ENCODE measurements at regions not wholly inside any gene's neighbourhood (a gene's known extent, or its start where the extent isn't known, plus 50 kb on each side); places are given as distances from the start of the nearest gene placed in this dataset.

DNA sequence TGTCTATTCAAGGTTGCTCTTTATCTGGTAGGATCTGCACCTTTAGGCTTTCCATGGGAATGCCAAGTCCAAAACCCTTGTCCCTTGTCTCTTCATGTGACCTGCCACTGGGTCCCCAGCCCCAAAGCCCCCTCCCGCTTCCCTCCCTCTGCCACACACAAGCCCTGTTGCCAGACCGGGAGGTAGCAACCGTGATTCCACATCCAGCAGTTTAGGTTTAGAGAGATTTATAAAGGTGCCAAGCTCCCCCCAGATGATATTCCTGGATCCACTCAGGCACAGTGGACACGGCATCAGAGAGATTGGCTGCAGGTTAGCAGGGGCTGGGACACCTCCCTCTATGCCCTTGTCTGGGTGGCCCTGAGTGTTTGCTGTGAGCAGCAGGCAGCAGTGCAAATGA, 504.7 kb downstream of the CCDC171 start:
- no peaks in the 10 kb centered on the region for H3K27me3 ChIP-seq (ENCODE audit: control insufficient read depth, insufficient read depth, low read length)
- DNase-seq (ENCODE audit: low read depth, low spot score) (no peak), ATAC-seq (no peak)
- H3K9me3 ChIP-seq (ENCODE audit: control insufficient read depth, insufficient read depth, low read depth, low read length): no peaks in the 10 kb centered on the region
- H3K27ac ChIP-seq (ENCODE audit: low read length): no peak overlapping the region
- no peaks in the 10 kb centered on the region for H3K36me3 ChIP-seq (ENCODE audit: control insufficient read depth, insufficient read depth, low read length)
- H3K4me1 ChIP-seq (ENCODE audit: control insufficient read depth, insufficient read depth, low read length): no peaks in the 10 kb centered on the region
- POLR2A ChIA-PET: no interaction called here
- CTCF ChIA-PET: no interaction called here
- intact Hi-C loops (cut with micrococcal nuclease; ENCODE audit: unreplicated experiment): no loop called here
- in situ Hi-C loops (cut with HindIII; ENCODE audit: low pct_unique_long_range_greater_than_20kb, low sequenced_read_pairs): no loop called here
- no peak overlapping the region for H3K4me3 ChIP-seq (ENCODE audit: low read depth in 2 of 2, low read length in 2 of 2)
- no TSS peak for BruUV-seq (replicated peaks)
- no peak for TF ChIP-seq POLR2AphosphoS5 (IDR thresholded peaks at IDR 0.05; ENCODE audit: low read depth, low read length)
- TF ChIP-seq, protein P1, sequence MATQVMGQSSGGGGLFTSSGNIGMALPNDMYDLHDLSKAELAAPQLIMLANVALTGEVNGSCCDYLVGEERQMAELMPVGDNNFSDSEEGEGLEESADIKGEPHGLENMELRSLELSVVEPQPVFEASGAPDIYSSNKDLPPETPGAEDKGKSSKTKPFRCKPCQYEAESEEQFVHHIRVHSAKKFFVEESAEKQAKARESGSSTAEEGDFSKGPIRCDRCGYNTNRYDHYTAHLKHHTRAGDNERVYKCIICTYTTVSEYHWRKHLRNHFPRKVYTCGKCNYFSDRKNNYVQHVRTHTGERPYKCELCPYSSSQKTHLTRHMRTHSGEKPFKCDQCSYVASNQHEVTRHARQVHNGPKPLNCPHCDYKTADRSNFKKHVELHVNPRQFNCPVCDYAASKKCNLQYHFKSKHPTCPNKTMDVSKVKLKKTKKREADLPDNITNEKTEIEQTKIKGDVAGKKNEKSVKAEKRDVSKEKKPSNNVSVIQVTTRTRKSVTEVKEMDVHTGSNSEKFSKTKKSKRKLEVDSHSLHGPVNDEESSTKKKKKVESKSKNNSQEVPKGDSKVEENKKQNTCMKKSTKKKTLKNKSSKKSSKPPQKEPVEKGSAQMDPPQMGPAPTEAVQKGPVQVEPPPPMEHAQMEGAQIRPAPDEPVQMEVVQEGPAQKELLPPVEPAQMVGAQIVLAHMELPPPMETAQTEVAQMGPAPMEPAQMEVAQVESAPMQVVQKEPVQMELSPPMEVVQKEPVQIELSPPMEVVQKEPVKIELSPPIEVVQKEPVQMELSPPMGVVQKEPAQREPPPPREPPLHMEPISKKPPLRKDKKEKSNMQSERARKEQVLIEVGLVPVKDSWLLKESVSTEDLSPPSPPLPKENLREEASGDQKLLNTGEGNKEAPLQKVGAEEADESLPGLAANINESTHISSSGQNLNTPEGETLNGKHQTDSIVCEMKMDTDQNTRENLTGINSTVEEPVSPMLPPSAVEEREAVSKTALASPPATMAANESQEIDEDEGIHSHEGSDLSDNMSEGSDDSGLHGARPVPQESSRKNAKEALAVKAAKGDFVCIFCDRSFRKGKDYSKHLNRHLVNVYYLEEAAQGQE (IDR thresholded peaks at IDR 0.05; ENCODE audit: insufficient read depth in 1 of 2, low read depth in 2 of 2, low read length in 1 of 2): no peak
- TF ChIP-seq CTCF (IDR thresholded peaks at IDR 0.05): no peak
- TF ChIP-seq TCF7L2 (IDR thresholded peaks at IDR 0.05; ENCODE audit: low read depth, low read length): no peak
- no peak for TF ChIP-seq SIN3A (IDR thresholded peaks at IDR 0.05; ENCODE audit: borderline replicate concordance, insufficient read depth, low read depth, low read length)

DNA sequence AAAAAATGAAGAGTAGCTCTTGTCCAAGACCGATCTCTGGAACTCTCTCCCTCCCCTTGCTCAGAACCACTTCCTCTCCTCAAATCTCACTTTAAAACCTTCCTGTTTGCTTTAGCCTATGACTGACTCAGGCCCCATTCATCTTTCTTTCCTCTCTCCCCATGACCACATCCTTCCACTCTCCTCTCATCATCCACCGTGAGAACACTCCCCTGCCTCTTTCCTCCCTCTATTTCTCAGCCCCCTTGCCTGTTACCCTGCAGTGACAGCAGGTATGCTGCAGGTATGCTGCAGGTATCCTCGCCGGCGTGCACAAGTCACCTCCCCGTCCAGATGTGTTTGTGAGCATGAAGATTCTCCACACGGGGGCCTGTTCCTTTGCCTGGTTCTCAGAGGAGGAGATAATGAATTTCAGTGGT, 505.3 kb downstream of the CCDC171 start:
- TF ChIP-seq, protein P1 (IDR thresholded peaks at IDR 0.05; ENCODE audit: insufficient read depth in 1 of 2, low read depth in 2 of 2, low read length in 1 of 2): no peak
- TF ChIP-seq POLR2AphosphoS5 (IDR thresholded peaks at IDR 0.05; ENCODE audit: low read depth, low read length) (no peak), CTCF (IDR thresholded peaks at IDR 0.05) (no peak), SIN3A (IDR thresholded peaks at IDR 0.05; ENCODE audit: borderline replicate concordance, insufficient read depth, low read depth, low read length) (no peak)
- CTCF ChIA-PET: no interaction called here
- no peaks in the 10 kb centered on the region for H3K9me3 ChIP-seq (ENCODE audit: control insufficient read depth, insufficient read depth, low read depth, low read length)
- intact Hi-C loops (cut with micrococcal nuclease; ENCODE audit: unreplicated experiment): no loop called here
- H3K4me1 ChIP-seq (ENCODE audit: control insufficient read depth, insufficient read depth, low read length): no peaks in the 10 kb centered on the region
- H3K36me3 ChIP-seq (ENCODE audit: control insufficient read depth, insufficient read depth, low read length): no peaks in the 10 kb centered on the region
- H3K4me3 ChIP-seq (ENCODE audit: low read depth in 2 of 2, low read length in 2 of 2): no peak overlapping the region
- ATAC-seq (no peak), DNase-seq (ENCODE audit: low read depth, low spot score) (no peak)
- H3K27me3 ChIP-seq (ENCODE audit: control insufficient read depth, insufficient read depth, low read length): no peaks in the 10 kb centered on the region
- H3K27ac ChIP-seq (ENCODE audit: low read length): no peak overlapping the region
- POLR2A ChIA-PET: no interaction called here
- in situ Hi-C loops (cut with HindIII; ENCODE audit: low pct_unique_long_range_greater_than_20kb, low sequenced_read_pairs): no loop called here
- BruUV-seq (replicated peaks): no TSS peak
